GM12875 (cell line): ENCODE measurements at regions not wholly inside any gene's neighbourhood (a gene's known extent, or its start where the extent isn't known, plus 50 kb on each side); places are given as distances from the start of the nearest gene placed in this dataset.

Experiments used
- H3K4me3 ChIP-seq: one replicate; pipeline ENCODE4 v1.5.1; 2011; ENCODE audit warnings: low read depth, low read length, control low read depth
- TF ChIP-seq, protein P1 (sequence below): IDR thresholded peaks from 2 replicates; pipeline ENCODE4 v1.5.1; 2011; ENCODE audit warnings: low read depth, mild to moderate bottlenecking, control low read depth, inconsistent platforms, low read length, moderate library complexity, borderline replicate concordance; ENCODE audit not compliant: insufficient read depth

DNA sequence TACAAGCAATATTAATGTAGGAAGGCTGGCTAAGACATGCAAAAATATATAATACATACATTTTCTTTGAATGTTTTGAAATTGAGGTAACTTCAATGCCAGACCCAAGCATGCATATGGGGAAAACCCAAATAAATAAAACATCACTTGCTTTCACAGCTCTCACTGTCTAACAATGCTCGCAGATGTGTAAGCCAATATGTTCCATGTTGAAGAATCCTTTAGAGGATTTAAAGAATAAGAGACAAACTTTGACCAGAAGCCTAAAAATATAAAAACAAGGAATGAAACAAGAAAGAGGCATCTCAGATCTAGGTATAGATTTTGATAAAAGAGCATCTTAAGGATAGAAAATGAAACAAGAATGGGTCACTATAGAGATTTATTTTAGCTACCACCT lies 354.2 kb downstream of the CDH10 start:
- H3K4me3 ChIP-seq, result no peak overlapping the region
- TF ChIP-seq, protein P1, sequence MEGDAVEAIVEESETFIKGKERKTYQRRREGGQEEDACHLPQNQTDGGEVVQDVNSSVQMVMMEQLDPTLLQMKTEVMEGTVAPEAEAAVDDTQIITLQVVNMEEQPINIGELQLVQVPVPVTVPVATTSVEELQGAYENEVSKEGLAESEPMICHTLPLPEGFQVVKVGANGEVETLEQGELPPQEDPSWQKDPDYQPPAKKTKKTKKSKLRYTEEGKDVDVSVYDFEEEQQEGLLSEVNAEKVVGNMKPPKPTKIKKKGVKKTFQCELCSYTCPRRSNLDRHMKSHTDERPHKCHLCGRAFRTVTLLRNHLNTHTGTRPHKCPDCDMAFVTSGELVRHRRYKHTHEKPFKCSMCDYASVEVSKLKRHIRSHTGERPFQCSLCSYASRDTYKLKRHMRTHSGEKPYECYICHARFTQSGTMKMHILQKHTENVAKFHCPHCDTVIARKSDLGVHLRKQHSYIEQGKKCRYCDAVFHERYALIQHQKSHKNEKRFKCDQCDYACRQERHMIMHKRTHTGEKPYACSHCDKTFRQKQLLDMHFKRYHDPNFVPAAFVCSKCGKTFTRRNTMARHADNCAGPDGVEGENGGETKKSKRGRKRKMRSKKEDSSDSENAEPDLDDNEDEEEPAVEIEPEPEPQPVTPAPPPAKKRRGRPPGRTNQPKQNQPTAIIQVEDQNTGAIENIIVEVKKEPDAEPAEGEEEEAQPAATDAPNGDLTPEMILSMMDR, result no peak

GRCh38 chr5:24291916-24292315 lies 352.9 kb downstream of the CDH10 start:
- TF ChIP-seq, protein P1, result no peak
- no peak overlapping the region for H3K4me3 ChIP-seq

GRCh38 chr5:24294333-24294732 lies 350.4 kb downstream of the CDH10 start:
- TF ChIP-seq, protein P1, result no peak
- no peak overlapping the region for H3K4me3 ChIP-seq

GRCh38 chr5:24314106-24314505 lies 330.7 kb downstream of the CDH10 start:
- TF ChIP-seq, protein P1, result no peak
- no peak overlapping the region for H3K4me3 ChIP-seq

DNA sequence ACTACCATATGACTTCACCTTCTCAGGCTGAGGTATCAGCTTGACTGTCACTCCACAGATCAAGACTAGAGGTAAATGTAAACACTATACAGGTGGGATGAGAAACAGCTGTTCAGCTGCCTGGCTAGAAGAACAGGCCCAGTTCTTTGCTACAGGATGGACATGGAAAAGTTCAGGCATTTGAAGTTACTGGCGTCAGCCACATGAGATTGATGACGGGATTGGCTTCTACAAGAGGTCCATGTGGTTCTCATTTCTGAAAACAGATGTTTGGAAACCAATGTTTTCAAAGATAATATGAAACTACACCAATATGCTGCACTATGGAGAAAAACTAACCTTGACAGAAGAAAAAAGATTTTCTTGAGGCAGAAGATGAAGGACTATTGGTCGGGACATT lies 324.1 kb downstream of the CDH10 start:
- H3K4me3 ChIP-seq, result no peak overlapping the region
- TF ChIP-seq, protein P1, result no peak

DNA sequence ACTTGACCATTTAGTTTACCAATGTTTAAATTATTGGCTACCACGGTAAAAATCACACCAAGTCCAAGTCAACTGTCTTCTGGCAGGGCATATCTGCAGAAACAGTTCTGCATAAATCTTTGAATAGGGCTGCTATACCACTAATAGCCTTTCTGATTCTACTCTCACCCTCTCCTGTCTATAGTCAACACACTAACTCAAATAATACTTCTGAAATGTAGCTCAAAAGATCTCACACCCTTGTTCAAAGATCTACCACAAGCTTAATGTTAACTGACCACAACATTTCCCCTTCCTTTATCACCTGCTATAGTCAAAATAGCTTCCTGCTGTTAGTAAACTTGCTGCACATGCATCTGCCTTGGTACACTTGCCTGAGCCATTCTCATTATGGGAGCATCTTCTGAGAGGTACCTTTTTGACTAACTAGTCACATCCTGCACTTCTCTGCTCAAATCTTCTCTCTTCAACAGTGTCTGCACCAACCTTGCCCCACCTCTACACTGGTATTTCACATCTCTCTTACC lies 319.4 kb downstream of the CDH10 start:
- no peak overlapping the region for H3K4me3 ChIP-seq
- TF ChIP-seq, protein P1, result no peak

GRCh38 chr5:24331531-24331930 lies 313.2 kb downstream of the CDH10 start:
- H3K4me3 ChIP-seq, result no peak overlapping the region

More at GRCh38 chr5:24331531-24331930, 313.2 kb downstream of the CDH10 start:
- TF ChIP-seq, protein P1, result no peak
